Tibial artery (tissue), 4 donors: ENCODE measurements at regions not wholly inside any gene's neighbourhood (a gene's known extent, or its start where the extent isn't known, plus 50 kb on each side); places are given as distances from the start of the nearest gene placed in this dataset.

Source experiments
- DNase-seq, 2 donors: peaks; one replicate each; pipeline ENCODE4 v3.0.0-alpha.2; 2019
- H3K27ac ChIP-seq, 2 donors: fragments of 200-600 bp; sonication (generic) in 1 of 2; 1 replicate in 1 of 2; 2 replicates in 1 of 2; pipeline ENCODE4 v1.5.1; 2018 to 2019; ENCODE audit warnings: mild to moderate bottlenecking in 1 of 2
- H3K27me3 ChIP-seq, 2 donors: fragments of 200-600 bp; sonication (generic) in 1 of 2; one replicate each; pipeline versions ENCODE4 v1.5.1 to v1.6.0; 2016 to 2019
- H3K36me3 ChIP-seq, 3 donors: fragments of 200-600 bp; sonication (generic) in 2 of 3; one replicate each; pipeline ENCODE4 v1.5.1; 2016 to 2019; ENCODE audit warnings: mild to moderate bottlenecking in 2 of 3
- H3K4me1 ChIP-seq, 4 donors: fragments of 200-600 bp; sonication (generic) in 2 of 4; 1 replicate in 3 of 4; 2 replicates in 1 of 4; pipeline ENCODE4 v1.5.1; 2016 to 2019
- H3K4me3 ChIP-seq, 2 donors: fragments of 200-600 bp; sonication (generic) in 1 of 2; 1 replicate in 1 of 2; 2 replicates in 1 of 2; pipeline ENCODE4 v1.5.1; 2018 to 2019; ENCODE audit warnings: mild to moderate bottlenecking in 2 of 2
- H3K9me3 ChIP-seq, 3 donors: fragments of 200-600 bp; sonication (generic) in 1 of 3; one replicate each; pipeline ENCODE4 v1.5.1; 2016 to 2019
- intact Hi-C: fragments of 100-400 bp; cut with DNase I; formaldehyde crosslinking; loops from one replicate; pipeline ENCODE4 v1.15.0; 2023; ENCODE audit warnings: low total_unique reads
- TF ChIP-seq, protein P1 (sequence below), 2 experiments: fragments of 200-600 bp in 1 of 2; fragments of 450-650 bp in 1 of 2; IDR thresholded peaks; one replicate each; pipeline ENCODE4 v1.5.1; 2017 to 2019; ENCODE audit warnings: antibody characterized with exemption in 2 of 2, mild to moderate bottlenecking in 1 of 2, moderate library complexity in 1 of 2

DNA sequence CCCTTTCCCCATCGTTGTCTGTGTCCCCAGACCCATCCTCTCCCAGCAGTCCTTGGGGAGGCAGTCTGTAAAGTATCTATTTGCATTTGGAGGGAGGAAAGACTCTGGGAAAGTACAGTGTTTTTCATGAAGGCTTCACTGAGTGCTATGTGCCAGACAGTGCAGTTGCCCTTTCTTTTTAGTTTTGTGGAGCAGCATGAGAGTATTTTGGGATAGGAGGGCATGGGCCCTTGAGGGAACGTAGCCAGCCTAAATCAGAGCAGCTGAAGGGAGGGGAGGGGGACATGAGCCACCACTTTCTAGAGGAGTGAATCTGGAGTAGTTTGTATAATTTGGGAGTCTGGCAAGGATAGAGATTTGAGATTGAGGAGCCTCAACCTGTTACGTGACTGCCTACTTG is 404.0 kb upstream of the KAZN start:
- TF ChIP-seq, protein P1, sequence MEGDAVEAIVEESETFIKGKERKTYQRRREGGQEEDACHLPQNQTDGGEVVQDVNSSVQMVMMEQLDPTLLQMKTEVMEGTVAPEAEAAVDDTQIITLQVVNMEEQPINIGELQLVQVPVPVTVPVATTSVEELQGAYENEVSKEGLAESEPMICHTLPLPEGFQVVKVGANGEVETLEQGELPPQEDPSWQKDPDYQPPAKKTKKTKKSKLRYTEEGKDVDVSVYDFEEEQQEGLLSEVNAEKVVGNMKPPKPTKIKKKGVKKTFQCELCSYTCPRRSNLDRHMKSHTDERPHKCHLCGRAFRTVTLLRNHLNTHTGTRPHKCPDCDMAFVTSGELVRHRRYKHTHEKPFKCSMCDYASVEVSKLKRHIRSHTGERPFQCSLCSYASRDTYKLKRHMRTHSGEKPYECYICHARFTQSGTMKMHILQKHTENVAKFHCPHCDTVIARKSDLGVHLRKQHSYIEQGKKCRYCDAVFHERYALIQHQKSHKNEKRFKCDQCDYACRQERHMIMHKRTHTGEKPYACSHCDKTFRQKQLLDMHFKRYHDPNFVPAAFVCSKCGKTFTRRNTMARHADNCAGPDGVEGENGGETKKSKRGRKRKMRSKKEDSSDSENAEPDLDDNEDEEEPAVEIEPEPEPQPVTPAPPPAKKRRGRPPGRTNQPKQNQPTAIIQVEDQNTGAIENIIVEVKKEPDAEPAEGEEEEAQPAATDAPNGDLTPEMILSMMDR (IDR thresholded peaks at IDR 0.05), result no peak
- Histone ChIP-seq H3K4me1 (peaks cover 0 to 1% (median 0%) of the 10 kb centered on the region in 4 donors), H3K36me3 (no peaks in the 10 kb centered on the region), H3K4me3 (no peak overlapping the region), H3K27me3 (no peaks in the 10 kb centered on the region), H3K9me3 (no peaks in the 10 kb centered on the region), H3K27ac (no peak overlapping the region)
- intact Hi-C loops, result no loop called here
- no peak for DNase-seq

- TF ChIP-seq, protein P1 (IDR thresholded peaks at IDR 0.05), result no peak
- H3K27ac ChIP-seq, result no peak overlapping the region
- no peaks in the 10 kb centered on the region for H3K36me3 ChIP-seq
- no peak for DNase-seq
- H3K9me3 ChIP-seq, result no peaks in the 10 kb centered on the region
- H3K4me3 ChIP-seq, result no peak overlapping the region
- no peaks in the 10 kb centered on the region for H3K27me3 ChIP-seq
- H3K4me1 ChIP-seq, result no peaks in the 10 kb centered on the region
- intact Hi-C loops, result no loop called here
Observed at GRCh38 chr1:14205066-14205465, 393.4 kb upstream of the KAZN start.

- H3K9me3 ChIP-seq, result peaks cover 0 to 25% (median 10%) of the 10 kb centered on the region in 3 donors
- H3K36me3 ChIP-seq, result no peaks in the 10 kb centered on the region
- TF ChIP-seq, protein P1 (IDR thresholded peaks at IDR 0.05), result no peak
- no peaks in the 10 kb centered on the region for H3K4me1 ChIP-seq
- no peaks in the 10 kb centered on the region for H3K27me3 ChIP-seq
- no peak overlapping the region for H3K27ac ChIP-seq
- no peak for DNase-seq
- intact Hi-C loops, result no loop called here
- H3K4me3 ChIP-seq, result no peak overlapping the region
Observed at GRCh38 chr1:14215151-14215550, 383.3 kb upstream of the KAZN start.

DNA sequence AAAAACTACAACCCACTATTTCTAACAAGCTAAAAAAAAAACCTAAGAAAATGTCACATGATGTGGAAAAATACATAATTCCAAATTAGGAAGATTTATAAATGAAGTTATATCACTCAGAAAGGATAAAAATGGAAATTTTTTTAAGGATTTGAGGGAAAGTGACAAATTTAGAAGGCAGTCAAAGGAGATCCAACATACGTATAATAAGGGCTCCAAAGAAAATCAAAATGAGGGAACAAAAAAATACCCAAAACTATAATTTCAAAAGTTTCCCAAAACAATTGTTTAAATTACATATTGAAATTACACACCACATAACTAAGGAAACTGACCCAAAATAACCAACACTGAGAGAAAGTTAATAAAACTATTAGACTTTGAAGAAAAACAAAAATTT is 381.1 kb upstream of the KAZN start:
- Histone ChIP-seq H3K27me3 (no peaks in the 10 kb centered on the region), H3K4me3 (no peak overlapping the region), H3K4me1 (no peaks in the 10 kb centered on the region), H3K36me3 (no peaks in the 10 kb centered on the region), H3K27ac (no peak overlapping the region), H3K9me3 (peaks cover 0 to 25% (median 10%) of the 10 kb centered on the region in 3 donors)
- DNase-seq, result no peak
- intact Hi-C loops, result no loop called here
- TF ChIP-seq, protein P1 (IDR thresholded peaks at IDR 0.05), result no peak

DNA sequence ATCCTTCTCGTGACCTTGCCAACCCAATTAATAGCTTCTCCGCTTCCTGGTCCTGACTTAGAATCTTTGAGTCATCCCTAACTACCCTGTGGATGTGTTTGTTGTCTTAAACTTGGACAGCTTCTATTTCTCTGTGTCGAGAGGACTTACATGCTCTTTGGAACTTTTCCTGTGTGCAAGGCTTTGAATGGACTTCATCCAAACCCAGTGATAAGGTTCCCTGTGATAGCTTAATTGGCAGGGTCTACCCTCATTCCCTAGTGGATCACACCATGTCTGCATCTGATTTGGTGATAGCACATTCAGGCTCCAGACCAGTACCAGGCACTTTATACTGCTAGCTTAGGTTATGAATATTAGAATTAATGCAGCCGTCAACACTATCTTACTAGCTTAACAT is 378.2 kb upstream of the KAZN start:
- peaks cover 0 to 22% (median 10%) of the 10 kb centered on the region in 3 donors for H3K9me3 ChIP-seq
- TF ChIP-seq, protein P1 (IDR thresholded peaks at IDR 0.05), result no peak
- no peaks in the 10 kb centered on the region for H3K4me1 ChIP-seq
- DNase-seq, result no peak
- peaks cover 0 to 6% of the 10 kb centered on the region in 2 donors for H3K27me3 ChIP-seq
- intact Hi-C loops, result no loop called here
- no peaks in the 10 kb centered on the region for H3K36me3 ChIP-seq
- H3K27ac ChIP-seq, result no peak overlapping the region
- no peak overlapping the region for H3K4me3 ChIP-seq

DNA sequence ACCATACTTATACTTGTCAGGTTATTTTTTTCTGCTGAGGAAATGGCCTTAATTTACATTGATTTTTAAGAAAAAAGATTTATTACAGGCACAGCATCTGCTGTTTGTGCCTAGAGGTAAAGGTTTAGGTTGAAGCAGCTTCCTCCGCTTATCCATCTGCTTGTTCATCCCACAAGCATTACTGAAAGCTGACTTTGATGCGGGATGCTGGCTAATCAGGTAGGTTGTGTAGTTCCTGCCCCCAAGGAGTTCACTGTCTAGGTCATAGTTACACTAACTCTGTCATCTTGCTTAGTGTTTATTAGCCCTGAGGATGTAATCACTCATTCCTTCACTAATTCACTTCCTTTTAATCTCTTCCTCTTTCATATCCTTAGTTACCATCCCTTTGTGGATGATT is 377.7 kb upstream of the KAZN start:
- intact Hi-C loops, result no loop called here
- H3K27ac ChIP-seq, result no peak overlapping the region

More for the DNA sequence above, 377.7 kb upstream of the KAZN start:
- Histone ChIP-seq H3K4me1 (no peaks in the 10 kb centered on the region), H3K4me3 (no peak overlapping the region), H3K27me3 (peaks cover 0 to 6% of the 10 kb centered on the region in 2 donors), H3K36me3 (no peaks in the 10 kb centered on the region), H3K9me3 (peaks cover 0 to 21% (median 15%) of the 10 kb centered on the region in 3 donors)
- DNase-seq, result no peak
- TF ChIP-seq, protein P1 (IDR thresholded peaks at IDR 0.05), result no peak
